Muscle layer of duodenum (tissue), 2 donors: ENCODE measurements at regions not wholly inside any gene's neighbourhood (a gene's known extent, or its start where the extent isn't known, plus 50 kb on each side); places are given as distances from the start of the nearest gene placed in this dataset.

Experiments
- H3K27ac ChIP-seq: one replicate; pipeline ENCODE4 v1.7.0; 2013; ENCODE audit warnings: mild to moderate bottlenecking, low read length
- H3K27me3 ChIP-seq: one replicate; pipeline ENCODE4 v1.7.0; 2013; ENCODE audit warnings: low read depth, mild to moderate bottlenecking, control low read depth, low read length
- H3K36me3 ChIP-seq, 2 donors: one replicate each; pipeline ENCODE4 v1.7.0; 2013; ENCODE audit warnings: low read length in 2 of 2, control low read depth in 1 of 2, mild to moderate bottlenecking in 1 of 2; ENCODE audit not compliant: insufficient read depth in 2 of 2, control insufficient read depth in 1 of 2
- H3K4me1 ChIP-seq, 2 donors: one replicate each; pipeline ENCODE4 v1.7.0; 2013; ENCODE audit warnings: low read length in 2 of 2, mild to moderate bottlenecking in 2 of 2, control low read depth in 1 of 2, moderate library complexity in 1 of 2; ENCODE audit not compliant: insufficient read depth in 2 of 2, control insufficient read depth in 1 of 2
- H3K4me3 ChIP-seq, 2 donors: one replicate each; pipeline ENCODE4 v1.7.0; 2013; ENCODE audit warnings: low read length in 2 of 2, low read depth in 1 of 2, mild to moderate bottlenecking in 1 of 2
- H3K9me3 ChIP-seq, 2 donors: one replicate each; pipeline ENCODE4 v1.7.0; 2013; ENCODE audit warnings: low read length in 2 of 2, control low read depth in 1 of 2, mild to moderate bottlenecking in 1 of 2; ENCODE audit not compliant: control insufficient read depth in 1 of 2
- donor health status: healthy.

DNA sequence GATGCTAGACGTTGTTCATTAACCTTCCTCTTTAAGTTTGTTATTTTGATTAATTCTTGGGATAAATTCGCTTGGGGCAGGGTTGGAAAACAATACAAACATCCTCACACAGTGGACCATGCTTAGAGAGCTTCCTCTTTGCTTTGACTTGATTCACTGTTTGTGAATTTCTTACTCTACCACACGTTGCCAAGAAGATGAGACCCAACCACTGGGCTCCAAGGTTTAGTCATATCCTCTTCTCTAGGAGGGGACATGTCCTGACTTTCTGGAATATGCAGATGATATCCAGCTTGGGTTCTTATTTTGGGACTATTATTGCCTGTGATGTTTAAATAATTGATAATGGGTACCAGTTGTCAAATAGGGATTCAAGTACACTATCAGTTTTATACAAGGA, 428.2 kb downstream of the ATP23 start:
- Histone ChIP-seq H3K27me3 (no peaks in the 10 kb centered on the region), H3K9me3 (peaks cover 0 to 7% of the 10 kb centered on the region in 2 donors), H3K4me1 (no peaks in the 10 kb centered on the region), H3K4me3 (no peak overlapping the region), H3K36me3 (no peaks in the 10 kb centered on the region), H3K27ac (no peak overlapping the region)

DNA sequence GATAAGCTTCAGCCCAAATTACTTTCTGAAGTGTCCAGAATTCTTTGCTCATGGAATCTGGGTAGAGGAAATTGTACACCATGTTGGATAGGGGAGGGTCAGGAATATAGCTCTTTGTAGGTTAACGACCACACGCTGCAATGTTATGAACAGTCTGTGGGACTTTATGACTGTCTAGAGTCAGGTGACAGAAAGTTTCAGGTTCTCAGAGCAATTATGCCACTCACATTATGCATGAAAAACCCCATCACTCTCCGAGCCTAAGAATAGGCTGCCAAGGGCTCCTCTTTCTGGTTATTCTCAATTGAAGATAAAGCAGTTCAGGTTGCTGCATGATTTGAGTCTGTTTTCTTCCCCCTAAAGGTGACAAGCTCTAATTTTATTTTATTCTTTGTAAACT, 430.9 kb downstream of the ATP23 start:
- Histone ChIP-seq H3K36me3 (no peaks in the 10 kb centered on the region), H3K4me3 (no peak overlapping the region), H3K4me1 (no peaks in the 10 kb centered on the region), H3K9me3 (peaks cover 0 to 7% of the 10 kb centered on the region in 2 donors), H3K27ac (no peak overlapping the region), H3K27me3 (no peaks in the 10 kb centered on the region)

DNA sequence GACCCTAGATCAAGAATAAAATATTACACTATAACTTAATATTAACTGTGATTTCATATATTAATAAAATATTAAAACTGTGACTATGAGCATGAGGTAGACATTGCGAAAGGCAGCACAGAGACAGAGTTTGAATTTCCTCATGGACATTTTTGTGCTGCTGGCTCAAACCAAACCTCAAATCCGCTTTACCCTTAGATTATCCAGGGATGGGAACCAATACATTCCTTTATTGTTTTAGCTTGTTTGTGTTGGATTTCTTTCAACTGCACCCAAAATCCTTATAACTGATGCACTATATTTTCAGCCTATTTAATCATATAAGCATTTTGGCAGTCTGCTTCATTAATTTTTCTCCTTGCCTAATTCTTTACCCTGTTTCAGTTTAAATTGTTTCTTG, 436.7 kb downstream of the ATP23 start:
- no peaks in the 10 kb centered on the region for H3K4me1 ChIP-seq
- no peak overlapping the region for H3K4me3 ChIP-seq
- no peaks in the 10 kb centered on the region for H3K36me3 ChIP-seq
- H3K27ac ChIP-seq: no peak overlapping the region
- H3K9me3 ChIP-seq: no peaks in the 10 kb centered on the region
- H3K27me3 ChIP-seq: no peaks in the 10 kb centered on the region

DNA sequence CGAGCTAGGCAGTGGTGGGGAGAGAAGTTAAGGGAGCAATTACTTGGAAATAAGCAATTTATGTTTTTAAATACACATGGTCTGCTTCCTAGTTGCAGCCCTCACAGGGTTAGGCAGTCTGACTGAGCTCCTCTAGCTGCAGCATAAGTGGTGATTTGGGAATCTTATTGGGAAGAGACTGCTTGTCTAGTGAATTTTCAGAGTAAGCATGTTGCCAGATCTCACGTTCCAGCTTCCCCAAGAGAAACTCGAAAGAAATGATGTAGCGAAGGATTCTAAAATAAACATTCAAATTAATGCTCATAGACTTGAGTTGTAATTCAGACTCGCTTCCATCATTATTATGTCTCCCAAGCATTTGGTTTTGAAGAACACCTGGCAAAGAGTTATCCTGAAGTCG, 440.2 kb downstream of the ATP23 start:
- no peaks in the 10 kb centered on the region for H3K36me3 ChIP-seq
- H3K4me1 ChIP-seq: no peaks in the 10 kb centered on the region
- no peaks in the 10 kb centered on the region for H3K27me3 ChIP-seq
- H3K9me3 ChIP-seq: no peaks in the 10 kb centered on the region
- no peak overlapping the region for H3K27ac ChIP-seq
- H3K4me3 ChIP-seq: no peak overlapping the region

DNA sequence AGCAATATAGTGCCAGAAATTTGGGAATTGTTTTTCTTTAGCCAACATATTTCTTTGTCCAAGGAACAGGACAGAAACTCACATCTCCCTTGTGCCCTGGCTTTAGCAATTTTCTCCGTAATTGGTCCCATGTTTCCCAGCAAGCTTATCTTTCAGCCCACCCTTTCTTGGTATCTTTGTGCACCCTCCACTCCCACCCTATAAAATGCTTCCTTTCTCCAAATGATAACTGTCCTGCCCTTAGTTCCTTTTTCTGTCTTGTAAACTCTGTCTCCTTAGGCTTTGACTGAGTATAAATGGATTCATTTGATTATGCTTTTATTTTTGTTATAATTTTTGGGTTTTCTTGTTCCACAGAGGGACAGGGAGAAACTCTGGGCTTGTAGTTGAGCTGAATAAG, 442.8 kb downstream of the ATP23 start:
- Histone ChIP-seq H3K4me3 (no peak overlapping the region), H3K27ac (no peak overlapping the region), H3K36me3 (no peaks in the 10 kb centered on the region), H3K9me3 (no peaks in the 10 kb centered on the region), H3K27me3 (no peaks in the 10 kb centered on the region), H3K4me1 (no peaks in the 10 kb centered on the region)

DNA sequence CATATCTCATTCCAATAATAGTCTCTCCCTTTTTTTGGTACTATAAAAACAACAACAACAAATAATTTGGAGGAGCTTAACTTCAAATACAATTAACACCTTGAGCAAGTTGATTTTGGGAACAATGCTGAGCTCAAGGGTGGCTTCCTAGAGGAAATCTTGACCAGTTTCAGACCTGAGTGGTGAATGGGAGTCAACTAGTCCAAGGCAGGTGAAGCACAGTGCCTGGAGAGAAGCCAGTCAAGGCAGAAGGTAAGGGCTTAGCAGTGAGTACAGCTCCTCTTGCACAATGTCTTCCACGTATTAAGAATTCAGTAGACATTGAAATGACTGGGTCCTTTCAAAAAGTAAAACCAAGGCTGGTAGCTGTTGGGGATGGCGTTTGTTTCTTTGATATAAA, 444.8 kb downstream of the ATP23 start:
- no peaks in the 10 kb centered on the region for H3K36me3 ChIP-seq
- no peak overlapping the region for H3K4me3 ChIP-seq
- H3K4me1 ChIP-seq: no peaks in the 10 kb centered on the region
- H3K27me3 ChIP-seq: no peaks in the 10 kb centered on the region
- no peaks in the 10 kb centered on the region for H3K9me3 ChIP-seq
- H3K27ac ChIP-seq: no peak overlapping the region

DNA sequence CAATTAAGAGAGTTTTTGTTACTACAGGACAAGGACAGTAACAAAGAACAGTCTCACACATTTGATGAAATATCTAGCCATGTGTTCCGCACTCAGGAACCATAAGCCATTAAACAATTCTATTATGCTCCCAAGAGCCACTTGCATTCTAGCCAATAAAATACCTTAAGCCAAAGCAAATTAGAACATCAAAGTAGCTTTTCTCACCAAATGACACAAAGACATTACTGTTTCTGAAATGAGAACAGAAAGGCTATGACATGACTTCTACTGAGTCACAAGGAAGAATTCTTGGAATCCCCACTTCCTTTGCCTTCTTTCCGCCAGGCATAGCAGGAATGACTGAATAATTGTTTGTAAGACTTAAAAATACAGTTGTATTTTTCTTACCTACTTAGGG, 445.8 kb downstream of the ATP23 start:
- Histone ChIP-seq H3K4me3 (no peak overlapping the region), H3K36me3 (no peaks in the 10 kb centered on the region), H3K9me3 (no peaks in the 10 kb centered on the region), H3K27me3 (no peaks in the 10 kb centered on the region), H3K27ac (no peak overlapping the region), H3K4me1 (no peaks in the 10 kb centered on the region)

DNA sequence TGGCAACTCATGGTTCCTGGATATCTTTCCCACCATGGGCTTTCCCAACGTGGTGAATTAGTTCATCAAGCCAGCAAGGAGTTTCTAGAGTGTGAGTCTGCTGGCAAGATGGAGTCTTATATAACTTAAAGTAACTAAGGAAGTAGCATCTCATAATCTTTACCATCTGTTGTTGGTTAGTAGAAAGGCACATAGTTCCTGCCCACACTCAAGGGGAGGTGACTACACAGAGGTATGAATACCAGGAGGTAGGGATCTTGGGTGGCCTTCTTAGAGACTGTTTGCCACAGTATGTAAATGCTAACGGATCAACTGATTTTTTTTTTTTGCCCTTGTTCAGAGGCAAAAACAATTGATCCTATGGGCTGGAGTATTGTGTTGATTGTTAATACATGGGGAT, 446.9 kb downstream of the ATP23 start:
- no peaks in the 10 kb centered on the region for H3K36me3 ChIP-seq
- no peak overlapping the region for H3K4me3 ChIP-seq
- no peaks in the 10 kb centered on the region for H3K4me1 ChIP-seq
- H3K27ac ChIP-seq: no peak overlapping the region
- H3K27me3 ChIP-seq: no peaks in the 10 kb centered on the region
- no peaks in the 10 kb centered on the region for H3K9me3 ChIP-seq

DNA sequence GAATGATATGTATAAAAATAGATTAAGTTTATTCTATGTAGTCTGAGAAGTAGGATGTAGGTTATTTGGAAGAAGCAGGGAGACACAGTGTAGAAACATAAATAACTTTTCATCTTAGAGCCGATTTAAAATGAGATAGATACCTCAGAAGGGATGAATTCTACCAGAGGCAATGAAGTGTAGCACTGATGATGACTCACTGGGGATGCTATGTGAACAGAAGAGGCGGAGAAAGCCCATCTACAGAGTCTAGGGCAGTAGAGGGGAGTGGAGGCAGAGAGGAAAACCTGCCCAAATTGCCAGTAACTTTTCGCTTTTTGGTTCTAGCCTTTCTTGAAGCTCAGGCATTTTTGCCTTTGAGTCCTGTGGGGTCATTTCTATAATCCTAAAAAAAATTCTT, 451.8 kb downstream of the ATP23 start:
- no peaks in the 10 kb centered on the region for H3K4me1 ChIP-seq
- H3K4me3 ChIP-seq: no peak overlapping the region
- no peaks in the 10 kb centered on the region for H3K36me3 ChIP-seq
- H3K27me3 ChIP-seq: no peaks in the 10 kb centered on the region
- no peaks in the 10 kb centered on the region for H3K9me3 ChIP-seq
- H3K27ac ChIP-seq: no peak overlapping the region

DNA sequence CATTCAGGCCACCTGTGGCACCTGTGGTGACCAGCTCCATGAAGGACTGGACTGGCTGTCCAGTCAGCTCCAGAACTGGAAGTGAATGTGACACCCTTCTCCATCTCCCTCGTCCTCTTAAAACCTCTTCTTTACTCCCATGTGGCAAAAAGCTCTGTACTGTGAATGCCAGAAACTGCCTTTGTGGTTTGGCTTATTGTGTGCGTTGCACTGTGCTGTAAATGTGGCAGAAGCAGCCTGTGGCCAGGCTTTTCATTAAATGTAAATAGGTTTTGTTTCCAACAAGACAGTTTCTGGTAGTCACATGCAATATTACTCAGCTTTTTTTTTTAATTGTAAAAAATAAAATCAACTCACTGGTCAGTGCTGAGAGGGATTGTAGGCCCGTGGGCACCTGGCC, 453.7 kb downstream of the ATP23 start:
- H3K36me3 ChIP-seq: no peaks in the 10 kb centered on the region
- H3K9me3 ChIP-seq: no peaks in the 10 kb centered on the region
- H3K27me3 ChIP-seq: no peaks in the 10 kb centered on the region
- H3K4me1 ChIP-seq: no peaks in the 10 kb centered on the region
- H3K4me3 ChIP-seq: no peak overlapping the region
- H3K27ac ChIP-seq: no peak overlapping the region

DNA sequence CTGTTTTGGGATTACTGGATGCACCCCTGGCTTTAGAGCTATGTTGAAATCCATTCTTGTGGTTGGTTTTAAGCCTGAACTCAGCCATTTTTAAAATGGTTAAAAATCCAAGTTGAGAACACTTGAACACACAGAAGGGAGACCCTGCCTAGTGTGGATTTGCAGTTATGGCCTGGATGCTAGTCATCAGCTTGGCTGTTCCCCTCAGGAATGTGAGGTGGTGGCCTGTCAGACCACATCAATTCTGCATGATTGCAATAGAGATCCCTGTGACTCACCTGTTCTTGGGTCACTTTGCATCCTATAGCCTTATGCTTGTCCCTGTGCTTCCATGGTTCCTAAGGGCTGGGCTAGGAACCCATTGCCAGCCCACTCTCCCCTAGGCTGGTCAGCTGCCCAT, 454.1 kb downstream of the ATP23 start:
- Histone ChIP-seq H3K9me3 (no peaks in the 10 kb centered on the region), H3K4me1 (no peaks in the 10 kb centered on the region)

DNA sequence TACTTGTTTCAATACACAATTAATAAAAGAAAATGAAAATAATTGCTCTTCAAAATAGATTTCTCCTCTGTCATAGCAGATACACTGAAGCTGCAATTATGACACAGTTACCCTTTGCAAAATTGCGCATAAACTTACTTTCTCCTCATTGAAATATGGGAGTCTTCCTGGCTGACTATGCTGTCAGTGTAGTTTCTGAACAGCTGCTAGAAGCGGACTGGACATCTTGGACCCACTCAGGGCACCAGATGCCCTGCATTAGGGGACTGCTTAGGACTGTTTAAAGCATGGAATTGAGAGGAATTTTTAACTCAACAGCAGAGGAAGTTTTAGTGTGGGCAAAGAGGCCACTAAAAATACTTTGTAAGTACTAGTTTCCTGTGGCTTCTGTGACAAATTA, 454.9 kb downstream of the ATP23 start:
- H3K4me3 ChIP-seq: no peak overlapping the region
- no peaks in the 10 kb centered on the region for H3K9me3 ChIP-seq
- H3K36me3 ChIP-seq: no peaks in the 10 kb centered on the region
- no peak overlapping the region for H3K27ac ChIP-seq
- H3K27me3 ChIP-seq: no peaks in the 10 kb centered on the region
- H3K4me1 ChIP-seq: no peaks in the 10 kb centered on the region

More for the DNA sequence above, 454.1 kb downstream of the ATP23 start:
- Histone ChIP-seq H3K36me3 (no peaks in the 10 kb centered on the region), H3K4me3 (no peak overlapping the region), H3K27ac (no peak overlapping the region), H3K27me3 (no peaks in the 10 kb centered on the region)
